A549 (cell line): ENCODE measurements at regions not wholly inside any gene's neighbourhood (a gene's known extent, or its start where the extent isn't known, plus 50 kb on each side); places are given as distances from the start of the nearest gene placed in this dataset.

Experiments
- EP300 ChIP-seq, 2 experiments: fragments of >200 bp; sonication (Bioruptor Twin); formaldehyde crosslinking; IDR thresholded peaks; 2 replicates in 1 of 2; 3 replicates in 1 of 2; pipeline ENCODE4 v1.6.1; 2016 to 2017
- NFE2L2 ChIP-seq: fragments of 150-350 bp; conservative IDR thresholded peaks from 2 replicates; pipeline ENCODE4 v1.6.1; 2014; ENCODE audit warnings: low read length
- TF ChIP-seq, protein P1 (sequence below): fragments of >200 bp; sonication (Bioruptor Twin); formaldehyde crosslinking; IDR thresholded peaks from 3 replicates; pipeline ENCODE4 v1.5.1; 2016

DNA sequence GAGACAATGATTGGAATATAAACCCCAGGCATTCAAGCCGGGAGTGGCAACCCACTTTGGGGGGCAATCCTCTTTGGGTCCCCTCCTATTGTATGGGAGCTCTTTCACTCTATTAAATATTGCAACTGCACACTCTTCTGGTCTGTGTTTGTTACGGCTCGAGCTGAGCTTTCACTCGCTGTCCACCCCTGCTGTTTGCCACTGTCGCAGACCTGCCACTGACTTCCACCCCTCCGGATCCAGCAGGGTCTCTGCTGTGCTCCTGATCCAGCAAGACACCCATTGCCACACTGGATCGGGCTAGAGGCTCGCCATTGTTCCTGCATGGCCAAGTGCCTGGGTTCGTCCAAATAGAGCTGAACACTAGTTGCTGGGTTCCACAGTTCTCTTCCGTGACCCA is 222.8 kb upstream of the MANEA start:
- TF ChIP-seq, protein P1, sequence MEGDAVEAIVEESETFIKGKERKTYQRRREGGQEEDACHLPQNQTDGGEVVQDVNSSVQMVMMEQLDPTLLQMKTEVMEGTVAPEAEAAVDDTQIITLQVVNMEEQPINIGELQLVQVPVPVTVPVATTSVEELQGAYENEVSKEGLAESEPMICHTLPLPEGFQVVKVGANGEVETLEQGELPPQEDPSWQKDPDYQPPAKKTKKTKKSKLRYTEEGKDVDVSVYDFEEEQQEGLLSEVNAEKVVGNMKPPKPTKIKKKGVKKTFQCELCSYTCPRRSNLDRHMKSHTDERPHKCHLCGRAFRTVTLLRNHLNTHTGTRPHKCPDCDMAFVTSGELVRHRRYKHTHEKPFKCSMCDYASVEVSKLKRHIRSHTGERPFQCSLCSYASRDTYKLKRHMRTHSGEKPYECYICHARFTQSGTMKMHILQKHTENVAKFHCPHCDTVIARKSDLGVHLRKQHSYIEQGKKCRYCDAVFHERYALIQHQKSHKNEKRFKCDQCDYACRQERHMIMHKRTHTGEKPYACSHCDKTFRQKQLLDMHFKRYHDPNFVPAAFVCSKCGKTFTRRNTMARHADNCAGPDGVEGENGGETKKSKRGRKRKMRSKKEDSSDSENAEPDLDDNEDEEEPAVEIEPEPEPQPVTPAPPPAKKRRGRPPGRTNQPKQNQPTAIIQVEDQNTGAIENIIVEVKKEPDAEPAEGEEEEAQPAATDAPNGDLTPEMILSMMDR, result no peak
- no peak for TF ChIP-seq NFE2L2
- TF ChIP-seq EP300 (IDR thresholded peaks at IDR 0.05), result no peak
